Mammary epithelial cell (primary cell): ENCODE measurements at regions not wholly inside any gene's neighbourhood (a gene's known extent, or its start where the extent isn't known, plus 50 kb on each side); places are given as distances from the start of the nearest gene placed in this dataset.

Source experiments
- EZH2 ChIP-seq: IDR thresholded peaks from 2 replicates; pipeline ENCODE4 v1.6.1; 2012; ENCODE audit warnings: low read length, inconsistent platforms, borderline replicate concordance
- TF ChIP-seq, protein P1 (sequence below), 2 donors: IDR thresholded peaks in 1 of 2; conservative IDR thresholded peaks in 1 of 2; 2 replicates each; pipeline ENCODE4 v1.5.1; 2011 to 2012; ENCODE audit warnings: inconsistent platforms in 2 of 2, low read length in 2 of 2, mild to moderate bottlenecking in 2 of 2, control low read depth in 1 of 2, low read depth in 1 of 2; ENCODE audit not compliant: insufficient read depth in 1 of 2; ENCODE audit errors: extremely low read depth in 1 of 2

DNA sequence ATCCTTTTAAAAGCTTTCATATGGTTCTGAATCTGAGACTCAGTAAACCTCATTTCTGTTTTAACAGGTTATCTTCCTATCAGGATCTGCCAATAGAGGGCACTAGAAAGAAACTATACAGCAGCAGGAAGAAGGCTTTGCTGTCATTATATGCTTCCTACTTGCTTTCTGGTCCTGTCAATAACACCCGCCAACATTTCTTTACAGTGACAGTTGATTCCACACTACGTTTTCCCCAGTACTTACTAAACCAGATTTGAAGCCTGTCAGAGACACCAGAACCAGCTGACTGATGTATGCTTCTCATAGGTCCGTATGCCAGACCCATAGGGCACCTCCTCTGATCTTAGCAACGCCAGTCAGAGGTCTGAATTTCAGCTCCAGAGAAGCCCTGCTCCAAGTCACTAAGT is 341.0 kb upstream of the NEGR1 start:
- TF ChIP-seq, protein P1, sequence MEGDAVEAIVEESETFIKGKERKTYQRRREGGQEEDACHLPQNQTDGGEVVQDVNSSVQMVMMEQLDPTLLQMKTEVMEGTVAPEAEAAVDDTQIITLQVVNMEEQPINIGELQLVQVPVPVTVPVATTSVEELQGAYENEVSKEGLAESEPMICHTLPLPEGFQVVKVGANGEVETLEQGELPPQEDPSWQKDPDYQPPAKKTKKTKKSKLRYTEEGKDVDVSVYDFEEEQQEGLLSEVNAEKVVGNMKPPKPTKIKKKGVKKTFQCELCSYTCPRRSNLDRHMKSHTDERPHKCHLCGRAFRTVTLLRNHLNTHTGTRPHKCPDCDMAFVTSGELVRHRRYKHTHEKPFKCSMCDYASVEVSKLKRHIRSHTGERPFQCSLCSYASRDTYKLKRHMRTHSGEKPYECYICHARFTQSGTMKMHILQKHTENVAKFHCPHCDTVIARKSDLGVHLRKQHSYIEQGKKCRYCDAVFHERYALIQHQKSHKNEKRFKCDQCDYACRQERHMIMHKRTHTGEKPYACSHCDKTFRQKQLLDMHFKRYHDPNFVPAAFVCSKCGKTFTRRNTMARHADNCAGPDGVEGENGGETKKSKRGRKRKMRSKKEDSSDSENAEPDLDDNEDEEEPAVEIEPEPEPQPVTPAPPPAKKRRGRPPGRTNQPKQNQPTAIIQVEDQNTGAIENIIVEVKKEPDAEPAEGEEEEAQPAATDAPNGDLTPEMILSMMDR (conservative IDR thresholded peaks at IDR 0.05 in 1 of 2, IDR thresholded peaks at IDR 0.05 in 1 of 2; ENCODE audit: extremely low read depth in 1 of 2, insufficient read depth in 1 of 2, low read depth in 1 of 2, low read length in 2 of 2), result peak; percentile 61 to 73
- no peak for TF ChIP-seq EZH2
